ENCODE measurements at regions not wholly inside any gene's neighbourhood (a gene's known extent, or its start where the extent isn't known, plus 50 kb on each side); places are given as distances from the start of the nearest gene placed in this dataset.

DNA sequence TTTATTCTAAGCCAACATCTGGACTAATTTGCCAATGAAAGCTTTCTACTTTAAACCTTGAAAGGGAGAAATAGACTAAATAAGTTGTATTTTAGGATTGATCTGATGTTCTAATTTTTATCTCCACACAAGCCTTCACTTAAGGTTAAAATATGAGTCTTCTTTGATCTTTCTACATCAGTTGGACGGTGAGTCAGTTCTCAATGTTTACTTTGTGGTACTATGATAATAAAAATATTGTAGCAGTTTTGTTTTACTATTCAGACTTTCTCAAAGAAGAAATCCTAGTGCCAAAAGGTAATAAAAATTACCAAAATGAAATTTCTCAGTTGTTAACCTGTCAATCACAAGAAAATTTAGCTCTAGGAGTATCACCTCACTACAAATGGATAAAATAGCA lies 203.5 kb upstream of the RGMB start:
- TF ChIP-seq CTCF (IDR thresholded peaks at IDR 0.05; ENCODE audit: low read depth, low read length, missing input control) = no peak
- no peak for TF ChIP-seq YY1 (IDR thresholded peaks at IDR 0.05)
- TF ChIP-seq, protein P1, sequence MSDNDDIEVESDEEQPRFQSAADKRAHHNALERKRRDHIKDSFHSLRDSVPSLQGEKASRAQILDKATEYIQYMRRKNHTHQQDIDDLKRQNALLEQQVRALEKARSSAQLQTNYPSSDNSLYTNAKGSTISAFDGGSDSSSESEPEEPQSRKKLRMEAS (IDR thresholded peaks at IDR 0.05) = no peak
- TF ChIP-seq FOXA1 (IDR thresholded peaks at IDR 0.05) = no peak
- TF ChIP-seq SP1 (IDR thresholded peaks at IDR 0.05) = no peak
- no peak for TF ChIP-seq GABPA (IDR thresholded peaks at IDR 0.05 in 1 of 2, conservative IDR thresholded peaks at IDR 0.05 in 1 of 2)
- TF ChIP-seq HNF4A (conservative IDR thresholded peaks at IDR 0.05) = no peak

Measured in liver (tissue), 3 donors.